CD8-positive, alpha-beta memory T cell (primary cell): ENCODE measurements at regions not wholly inside any gene's neighbourhood (a gene's known extent, or its start where the extent isn't known, plus 50 kb on each side); places are given as distances from the start of the nearest gene placed in this dataset.

Experiments
- CTCF ChIA-PET: fragments of 350-600 bp; sonication (Branson Sonifier 250); formaldehyde crosslinking; loops from one replicate; lab custom pipeline; 2021; ENCODE audit warnings: antibody characterized with exemption; lab: Charles Lee
- POLR2A ChIA-PET: fragments of 350-600 bp; sonication (Branson Sonifier 250); formaldehyde crosslinking; loops from one replicate; lab custom pipeline; 2021; ENCODE audit warnings: antibody characterized with exemption; lab: Charles Lee
- DNase-seq, 5 donors: peaks; one replicate each; pipeline versions ENCODE4 v3.0.0 to v3.0.0-alpha.2; 2020 to 2022; ENCODE audit warnings: mixed read lengths in 1 of 5
- H3K27ac ChIP-seq: one replicate; pipeline ENCODE4 v1.7.0; 2013; ENCODE audit warnings: low read depth, mild to moderate bottlenecking, low read length, moderate library complexity
- H3K27me3 ChIP-seq: 2 replicates; pipeline ENCODE4 v1.7.0; 2013; ENCODE audit warnings: low read length, mild to moderate bottlenecking; ENCODE audit not compliant: insufficient read depth, poor library complexity, severe bottlenecking
- H3K36me3 ChIP-seq: 2 replicates; pipeline ENCODE4 v1.7.0; 2013; ENCODE audit warnings: mild to moderate bottlenecking, low read length, moderate library complexity; ENCODE audit not compliant: insufficient read depth
- H3K4me1 ChIP-seq: 2 replicates; pipeline ENCODE4 v1.7.0; 2013; ENCODE audit warnings: mild to moderate bottlenecking, low read length, moderate library complexity; ENCODE audit not compliant: insufficient read depth
- H3K4me3 ChIP-seq: 2 replicates; pipeline ENCODE4 v1.7.0; 2013; ENCODE audit warnings: mild to moderate bottlenecking, low read length
- H3K9me3 ChIP-seq: 2 replicates; pipeline ENCODE4 v1.7.0; 2013; ENCODE audit warnings: mild to moderate bottlenecking, low read length
- H3K27ac Mint-ChIP-seq, 8 donors: one replicate each; pipeline ENCODE4 v1.8.0; 2020 to 2021; ENCODE audit warnings: mixed read lengths in 8 of 8, mild to moderate bottlenecking in 6 of 8, inconsistent platforms in 3 of 8, moderate library complexity in 3 of 8
- H3K27me3 Mint-ChIP-seq, 2 donors: one replicate each; pipeline ENCODE4 v1.8.0; 2020 to 2021; ENCODE audit warnings: mixed read lengths in 2 of 2, mild to moderate bottlenecking in 1 of 2, moderate library complexity in 1 of 2
- H3K36me3 Mint-ChIP-seq, 3 donors: one replicate each; pipeline ENCODE4 v1.8.0; 2020 to 2021; ENCODE audit warnings: mixed read lengths in 3 of 3, inconsistent platforms in 1 of 3, mild to moderate bottlenecking in 1 of 3
- H3K4me1 Mint-ChIP-seq, 3 donors: one replicate each; pipeline ENCODE4 v1.8.0; 2020 to 2021; ENCODE audit warnings: mixed read lengths in 3 of 3, inconsistent platforms in 1 of 3, mild to moderate bottlenecking in 1 of 3
- H3K4me3 Mint-ChIP-seq, 7 donors: one replicate each; pipeline ENCODE4 v1.8.0; 2020 to 2021; ENCODE audit warnings: mixed read lengths in 7 of 7, mild to moderate bottlenecking in 6 of 7, moderate library complexity in 4 of 7, inconsistent platforms in 2 of 7
- H3K9me3 Mint-ChIP-seq, 5 donors: one replicate each; pipeline ENCODE4 v1.8.0; 2020 to 2022; ENCODE audit warnings: mixed read lengths in 5 of 5, mild to moderate bottlenecking in 3 of 5, moderate library complexity in 2 of 5, inconsistent platforms in 1 of 5

DNA sequence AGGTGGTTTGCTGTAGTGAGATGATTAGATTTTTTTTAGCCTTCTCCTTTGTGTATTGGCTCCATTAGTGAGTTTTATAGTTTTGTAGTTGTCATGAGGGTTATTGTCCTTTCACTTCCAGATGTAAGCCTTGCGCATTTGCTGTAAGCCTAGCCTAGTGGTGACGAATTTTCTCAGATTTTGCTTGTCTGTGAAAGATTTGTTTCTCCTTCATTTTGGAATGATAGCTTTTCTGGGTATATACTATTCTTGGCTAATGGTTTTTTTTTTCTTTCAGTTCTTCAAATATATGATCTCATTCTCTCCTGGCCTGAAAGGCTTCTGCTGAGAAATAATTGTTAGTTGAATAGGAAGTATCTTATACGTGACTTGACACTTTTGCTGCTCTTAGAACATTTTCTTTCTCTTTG is 166.5 kb upstream of the THRB start:
- ChIA-PET CTCF (no interaction called here), POLR2A (no interaction called here)
- Mint-ChIP-seq H3K9me3 (peaks cover 0 to 19% (median 3%) of the 10 kb centered on the region in 5 donors), H3K36me3 (no peaks in the 10 kb centered on the region), H3K4me1 (no peaks in the 10 kb centered on the region), H3K27ac (no peak overlapping the region), H3K27me3 (peaks cover 0 to 2% of the 10 kb centered on the region in 2 donors), H3K4me3 (no peak overlapping the region)
- Histone ChIP-seq H3K36me3 (no peaks in the 10 kb centered on the region), H3K4me1 (no peaks in the 10 kb centered on the region), H3K9me3 (no peaks in the 10 kb centered on the region), H3K4me3 (no peak overlapping the region), H3K27me3 (no peaks in the 10 kb centered on the region), H3K27ac (no peak overlapping the region)
- DNase-seq = no peak

DNA sequence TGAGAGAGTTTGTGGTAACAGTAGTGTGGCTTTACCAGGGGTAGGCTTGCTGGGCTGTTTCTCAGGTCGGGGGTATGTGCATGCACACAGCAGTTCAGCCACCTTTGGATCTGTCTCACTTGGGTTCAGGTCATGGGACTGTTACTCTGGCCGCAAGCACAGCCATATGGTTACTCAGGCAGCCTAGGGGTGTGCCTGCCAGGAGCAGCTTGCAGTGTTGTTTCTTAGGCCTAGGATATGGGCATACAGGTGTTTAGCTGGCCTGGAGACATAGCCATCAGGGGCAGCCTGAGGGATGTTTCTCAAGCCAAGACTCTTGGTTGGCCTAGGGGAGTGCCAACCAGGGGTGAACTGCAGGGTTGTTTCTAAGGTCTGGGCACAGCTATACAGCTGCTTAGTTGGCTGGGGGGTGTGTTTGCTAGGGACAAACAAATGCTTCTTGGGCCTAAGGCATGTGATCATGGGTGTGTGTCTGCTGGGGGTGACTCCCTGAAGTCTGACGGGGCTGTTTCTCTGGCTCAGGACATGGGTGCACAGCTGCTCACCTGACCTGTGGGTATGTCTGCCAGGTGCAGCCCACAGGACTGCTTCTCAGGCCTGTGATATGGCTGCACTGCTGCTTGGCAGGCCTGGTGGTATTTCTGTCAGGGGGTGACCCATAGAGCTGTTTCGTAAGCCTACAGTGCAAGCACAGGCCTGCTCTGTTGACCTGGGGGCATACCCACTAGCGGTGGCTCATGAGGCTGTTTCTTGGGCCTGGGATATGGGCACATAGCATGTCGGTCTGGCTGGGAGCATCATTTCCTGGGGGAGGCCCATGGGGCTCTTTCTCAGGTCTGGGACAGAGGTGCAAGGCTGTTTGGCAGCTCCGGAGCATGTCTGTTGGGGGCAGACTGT is 168.0 kb upstream of the THRB start:
- Mint-ChIP-seq H3K4me3 (no peak overlapping the region), H3K9me3 (peaks cover 0 to 14% (median 3%) of the 10 kb centered on the region in 5 donors), H3K27ac (no peak overlapping the region), H3K4me1 (no peaks in the 10 kb centered on the region), H3K27me3 (peaks cover 0 to 2% of the 10 kb centered on the region in 2 donors), H3K36me3 (no peaks in the 10 kb centered on the region)
- Histone ChIP-seq H3K27me3 (no peaks in the 10 kb centered on the region), H3K4me3 (no peak overlapping the region), H3K36me3 (no peaks in the 10 kb centered on the region), H3K9me3 (no peaks in the 10 kb centered on the region), H3K4me1 (no peaks in the 10 kb centered on the region), H3K27ac (no peak overlapping the region)
- CTCF ChIA-PET = interaction anchor here (1.4 kb wide), 1 partner anchor 9 kb away, joined by 3 read pairs; no protein-coding TSS in a partner anchor
- POLR2A ChIA-PET = no interaction called here
- no peak for DNase-seq

DNA sequence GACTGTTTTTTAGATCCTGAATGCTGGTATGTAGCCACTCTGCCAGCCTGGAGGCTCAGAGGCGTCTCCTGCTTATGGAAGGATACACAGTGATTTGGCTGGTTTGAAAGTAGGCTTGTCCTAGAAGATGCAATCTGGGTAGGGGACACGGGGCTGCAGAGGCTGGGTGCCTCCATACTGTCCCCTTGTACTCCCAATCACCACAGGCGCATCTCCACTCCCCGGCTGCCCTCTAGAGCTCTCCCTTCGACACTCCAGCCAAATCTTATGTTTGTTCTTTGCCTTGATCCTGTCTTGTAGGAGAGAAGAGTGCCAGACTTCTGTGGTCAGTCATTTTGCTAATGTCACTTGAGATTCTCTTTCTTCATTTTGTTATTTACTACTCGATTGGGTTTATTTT is 168.8 kb upstream of the THRB start:
- H3K9me3 ChIP-seq = no peaks in the 10 kb centered on the region
- CTCF ChIA-PET = interaction anchor here (1.4 kb wide), 1 partner anchor 8 kb away, joined by 3 read pairs; no protein-coding TSS in a partner anchor
- no peaks in the 10 kb centered on the region for H3K4me1 Mint-ChIP-seq
- peaks cover 0 to 2% of the 10 kb centered on the region in 2 donors for H3K27me3 Mint-ChIP-seq
- H3K27ac ChIP-seq = no peak overlapping the region
- POLR2A ChIA-PET = no interaction called here
- H3K4me3 ChIP-seq = no peak overlapping the region
- no peak overlapping the region for H3K27ac Mint-ChIP-seq
- H3K4me1 ChIP-seq = no peaks in the 10 kb centered on the region
- no peaks in the 10 kb centered on the region for H3K27me3 ChIP-seq
- no peaks in the 10 kb centered on the region for H3K36me3 Mint-ChIP-seq
- no peak overlapping the region for H3K4me3 Mint-ChIP-seq
- H3K36me3 ChIP-seq = no peaks in the 10 kb centered on the region
- no peak for DNase-seq
- H3K9me3 Mint-ChIP-seq = peaks cover 0 to 14% (median 3%) of the 10 kb centered on the region in 5 donors

DNA sequence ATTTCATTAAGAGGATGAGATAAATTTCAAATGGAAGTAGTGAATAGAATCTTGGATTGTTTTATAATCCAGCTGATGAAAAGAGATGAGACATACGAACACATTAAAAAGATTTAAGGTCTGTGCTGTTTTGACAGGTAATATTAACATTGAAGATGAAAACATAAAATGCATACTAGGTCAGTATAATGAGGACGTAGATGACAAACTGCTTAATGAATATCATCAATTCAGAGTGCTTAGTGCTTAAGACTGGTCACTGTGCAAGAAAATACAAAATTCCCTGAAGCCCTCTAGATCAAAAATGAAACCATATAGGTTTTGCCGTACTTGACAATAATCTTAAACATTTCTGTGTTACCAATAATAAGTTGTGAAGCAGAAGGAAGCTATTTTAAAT is 173.4 kb upstream of the THRB start:
- ChIA-PET CTCF (no interaction called here), POLR2A (no interaction called here)
- Histone ChIP-seq H3K36me3 (no peaks in the 10 kb centered on the region), H3K27ac (no peak overlapping the region), H3K27me3 (no peaks in the 10 kb centered on the region), H3K4me1 (no peaks in the 10 kb centered on the region), H3K9me3 (no peaks in the 10 kb centered on the region), H3K4me3 (no peak overlapping the region)
- no peaks in the 10 kb centered on the region for H3K36me3 Mint-ChIP-seq
- DNase-seq = no peak
- no peak overlapping the region for H3K27ac Mint-ChIP-seq
- peaks cover 0 to 9% (median 3%) of the 10 kb centered on the region in 5 donors for H3K9me3 Mint-ChIP-seq
- no peaks in the 10 kb centered on the region for H3K27me3 Mint-ChIP-seq
- H3K4me1 Mint-ChIP-seq = no peaks in the 10 kb centered on the region
- no peak overlapping the region for H3K4me3 Mint-ChIP-seq

DNA sequence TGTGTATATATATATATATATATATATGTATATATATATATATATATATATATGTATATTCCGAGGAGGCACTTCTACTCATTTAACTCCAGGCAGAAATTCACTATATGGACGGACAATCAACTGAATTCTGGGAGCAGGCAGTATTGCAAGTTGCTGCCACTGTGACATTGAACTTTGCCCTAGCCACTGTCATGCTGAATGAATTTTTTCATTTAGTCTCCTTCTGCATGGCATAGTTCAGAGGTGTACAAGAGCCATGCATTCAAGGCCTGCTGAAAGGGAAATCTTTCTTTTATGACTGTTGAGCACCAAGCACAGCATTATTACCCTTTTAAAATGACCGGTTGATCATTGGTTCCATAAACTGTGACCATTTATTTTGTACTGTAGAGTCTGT is 176.2 kb upstream of the THRB start:
- ChIA-PET CTCF (interaction anchor here (1.2 to 1.3 kb wide), 2 partner anchors 8 to 9 kb away, joined by 3 read pairs; no protein-coding TSS in a partner anchor), POLR2A (no interaction called here)
- no peaks in the 10 kb centered on the region for H3K4me1 ChIP-seq
- no peaks in the 10 kb centered on the region for H3K27me3 ChIP-seq
- H3K36me3 ChIP-seq = no peaks in the 10 kb centered on the region
- no peaks in the 10 kb centered on the region for H3K4me1 Mint-ChIP-seq
- H3K27ac ChIP-seq = no peak overlapping the region
- no peaks in the 10 kb centered on the region for H3K36me3 Mint-ChIP-seq
- no peak overlapping the region for H3K4me3 ChIP-seq
- no peaks in the 10 kb centered on the region for H3K9me3 ChIP-seq
- no peak for DNase-seq
- H3K4me3 Mint-ChIP-seq = no peak overlapping the region
- no peak overlapping the region for H3K27ac Mint-ChIP-seq
- peaks cover 0 to 2% (median 0%) of the 10 kb centered on the region in 5 donors for H3K9me3 Mint-ChIP-seq
- H3K27me3 Mint-ChIP-seq = no peaks in the 10 kb centered on the region

DNA sequence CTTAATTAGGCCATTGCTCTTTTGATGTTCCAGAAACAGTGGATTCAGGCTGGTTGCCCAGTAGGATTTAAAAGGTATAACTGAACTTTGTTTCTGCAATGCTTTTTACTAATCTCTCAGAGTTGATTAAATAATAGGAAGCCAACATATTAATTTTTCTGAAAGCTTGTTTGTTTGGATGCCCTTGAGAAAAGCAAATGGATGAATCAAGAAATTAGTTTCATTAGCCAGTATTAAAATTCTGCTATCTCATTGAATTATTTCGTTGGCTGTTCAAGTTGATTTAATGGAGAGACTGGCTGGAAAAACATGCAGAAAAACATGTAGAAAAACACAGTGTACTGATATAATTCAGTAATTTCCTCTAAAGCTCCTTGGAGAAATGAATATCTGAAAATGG is 178.9 kb upstream of the THRB start:
- Histone ChIP-seq H3K4me3 (no peak overlapping the region), H3K36me3 (no peaks in the 10 kb centered on the region), H3K9me3 (no peaks in the 10 kb centered on the region), H3K27me3 (no peaks in the 10 kb centered on the region), H3K27ac (no peak overlapping the region), H3K4me1 (no peaks in the 10 kb centered on the region)
- H3K36me3 Mint-ChIP-seq = no peaks in the 10 kb centered on the region
- no peak for DNase-seq
- peaks cover 0 to 1% of the 10 kb centered on the region in 2 donors for H3K27me3 Mint-ChIP-seq
- peaks cover 0 to 11% (median 4%) of the 10 kb centered on the region in 3 donors for H3K4me1 Mint-ChIP-seq
- no peak overlapping the region for H3K27ac Mint-ChIP-seq
- peaks cover 0 to 2% (median 0%) of the 10 kb centered on the region in 5 donors for H3K9me3 Mint-ChIP-seq
- ChIA-PET CTCF (no interaction called here), POLR2A (interaction anchor here (0.6 kb wide), 1 partner anchor 978 kb away, joined by 4 read pairs; no protein-coding TSS in a partner anchor)
- no peak overlapping the region for H3K4me3 Mint-ChIP-seq

DNA sequence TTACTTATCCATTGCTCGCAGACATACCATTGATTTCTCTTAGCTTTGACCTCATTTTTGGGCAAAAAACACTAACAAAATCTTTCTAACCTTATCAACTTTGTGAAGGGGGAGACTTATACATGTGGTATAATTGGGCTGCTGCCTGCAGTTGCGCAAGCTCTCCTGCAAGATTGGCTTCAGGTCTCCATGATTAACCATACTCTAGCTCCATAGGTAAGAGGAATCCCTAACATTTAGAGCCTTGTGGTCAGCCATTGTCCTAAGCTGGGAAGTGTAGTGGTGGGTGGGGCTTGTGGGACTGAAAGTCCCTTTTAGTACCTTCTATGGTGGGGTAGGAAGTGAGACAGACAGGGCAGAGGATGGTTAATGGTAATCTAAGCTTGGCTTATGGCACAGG is 179.6 kb upstream of the THRB start:
- peaks cover 0 to 1% of the 10 kb centered on the region in 2 donors for H3K27me3 Mint-ChIP-seq

DNA sequence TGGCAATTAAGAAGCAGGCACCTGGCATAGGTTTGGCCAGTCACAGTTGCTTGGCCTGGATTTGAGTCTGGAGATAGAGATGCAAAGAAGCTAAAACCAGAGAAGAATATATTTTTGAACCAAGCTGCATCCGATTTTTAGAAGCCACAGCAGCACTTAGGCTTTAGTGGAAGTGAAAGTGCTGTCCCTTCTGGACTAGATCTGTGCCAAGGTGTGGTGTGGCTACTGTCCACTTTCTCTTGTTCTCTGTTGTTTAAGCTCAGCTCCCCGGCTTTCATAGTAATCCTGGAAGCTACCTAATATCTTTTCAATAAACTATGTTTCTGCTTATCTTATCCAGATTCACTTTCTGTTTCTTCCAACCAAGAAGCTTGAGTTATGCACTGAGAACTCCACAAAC is 183.4 kb upstream of the THRB start:
- no peak overlapping the region for H3K27ac ChIP-seq
- Mint-ChIP-seq H3K36me3 (no peaks in the 10 kb centered on the region), H3K9me3 (peaks cover 0 to 2% (median 0%) of the 10 kb centered on the region in 5 donors), H3K4me1 (peaks cover 0 to 22% (median 4%) of the 10 kb centered on the region in 3 donors), H3K4me3 (peak overlapping the region in 1 of 7 donors; percentile 67), H3K27ac (no peak overlapping the region), H3K27me3 (peaks cover 0 to 1% of the 10 kb centered on the region in 2 donors)
- ChIA-PET CTCF (no interaction called here), POLR2A (no interaction called here)
- H3K27me3 ChIP-seq = no peaks in the 10 kb centered on the region
- no peak overlapping the region for H3K4me3 ChIP-seq
- DNase-seq = no peak
- H3K9me3 ChIP-seq = no peaks in the 10 kb centered on the region
- H3K4me1 ChIP-seq = no peaks in the 10 kb centered on the region
- H3K36me3 ChIP-seq = no peaks in the 10 kb centered on the region

More for the DNA sequence above, 179.6 kb upstream of the THRB start:
- ChIA-PET POLR2A (no interaction called here), CTCF (no interaction called here)
- DNase-seq = no peak
- H3K27ac Mint-ChIP-seq = no peak overlapping the region
- no peaks in the 10 kb centered on the region for H3K4me1 ChIP-seq
- no peaks in the 10 kb centered on the region for H3K27me3 ChIP-seq
- H3K36me3 Mint-ChIP-seq = no peaks in the 10 kb centered on the region
- H3K9me3 ChIP-seq = no peaks in the 10 kb centered on the region
- no peak overlapping the region for H3K4me3 ChIP-seq
- H3K4me3 Mint-ChIP-seq = no peak overlapping the region
- no peak overlapping the region for H3K27ac ChIP-seq
- H3K36me3 ChIP-seq = no peaks in the 10 kb centered on the region
- peaks cover 0 to 2% (median 0%) of the 10 kb centered on the region in 5 donors for H3K9me3 Mint-ChIP-seq
- H3K4me1 Mint-ChIP-seq = peaks cover 0 to 17% (median 4%) of the 10 kb centered on the region in 3 donors
